IPS DF 6.9 (cell line): ENCODE measurements at regions not wholly inside any gene's neighbourhood (a gene's known extent, or its start where the extent isn't known, plus 50 kb on each side); places are given as distances from the start of the nearest gene placed in this dataset.

Experiments
- DNase-seq: peaks from one replicate; pipeline ENCODE4 v3.0.0-alpha.2; 2013; ENCODE audit warnings: low read depth, low spot score
- H3K27ac ChIP-seq: one replicate; pipeline ENCODE4 v1.5.1; 2013; ENCODE audit warnings: low read length, control low read depth
- H3K27me3 ChIP-seq: 2 replicates; pipeline ENCODE4 v1.6.1; 2013; ENCODE audit warnings: mild to moderate bottlenecking, low read length; ENCODE audit not compliant: control insufficient read depth, insufficient read depth
- H3K36me3 ChIP-seq: 2 replicates; pipeline ENCODE4 v1.6.1; 2013; ENCODE audit warnings: low read length; ENCODE audit not compliant: control insufficient read depth, insufficient read depth
- H3K4me1 ChIP-seq: 2 replicates; pipeline ENCODE4 v1.6.1; 2013; ENCODE audit warnings: low read length; ENCODE audit not compliant: control insufficient read depth, insufficient read depth
- H3K4me3 ChIP-seq: 2 replicates; pipeline ENCODE4 v1.5.1; 2013; ENCODE audit warnings: mild to moderate bottlenecking, low read length
- H3K9me3 ChIP-seq: 2 replicates; pipeline ENCODE4 v1.6.1; 2013; ENCODE audit warnings: low read length, inconsistent platforms; ENCODE audit not compliant: control insufficient read depth, insufficient read depth
- WGBS: extraction: QIAGEN DNeasy Blood & Tissue Kit; methylation state at CpG from one replicate; pipeline ENCODE4 v1.1.7; 2013; ENCODE audit warnings: mixed read lengths, missing lambda C conversion rate; ENCODE audit not compliant: insufficient read length, insufficient coverage; 5-methylcytosine and 5-hydroxymethylcytosine counted together

DNA sequence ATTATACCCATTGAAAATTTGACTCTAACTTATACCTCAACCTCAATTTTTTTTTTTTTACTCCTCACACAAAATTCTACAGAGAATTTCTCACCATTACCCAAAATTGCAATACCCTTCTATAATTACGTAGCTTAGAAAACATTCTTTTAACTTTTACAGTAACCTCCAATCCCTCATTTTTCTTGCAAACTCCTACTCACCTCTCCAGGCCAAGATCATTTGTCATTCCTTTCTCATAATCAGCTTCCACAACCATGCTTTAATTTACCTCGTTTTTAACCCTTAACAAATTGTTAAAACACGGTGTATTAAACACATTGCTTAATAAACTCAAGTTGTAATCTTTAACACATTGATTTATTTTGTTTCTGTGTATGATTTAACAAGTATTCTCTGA lies 289.7 kb upstream of the TRAM1L1 start:
- Histone ChIP-seq H3K27me3 (no peaks in the 10 kb centered on the region), H3K4me3 (no peak overlapping the region), H3K4me1 (no peaks in the 10 kb centered on the region), H3K36me3 (no peaks in the 10 kb centered on the region), H3K27ac (no peak overlapping the region), H3K9me3 (no peaks in the 10 kb centered on the region)
- 100% methylated on average over 3 of the region's 3 CpGs for WGBS
- no peak for DNase-seq

DNA sequence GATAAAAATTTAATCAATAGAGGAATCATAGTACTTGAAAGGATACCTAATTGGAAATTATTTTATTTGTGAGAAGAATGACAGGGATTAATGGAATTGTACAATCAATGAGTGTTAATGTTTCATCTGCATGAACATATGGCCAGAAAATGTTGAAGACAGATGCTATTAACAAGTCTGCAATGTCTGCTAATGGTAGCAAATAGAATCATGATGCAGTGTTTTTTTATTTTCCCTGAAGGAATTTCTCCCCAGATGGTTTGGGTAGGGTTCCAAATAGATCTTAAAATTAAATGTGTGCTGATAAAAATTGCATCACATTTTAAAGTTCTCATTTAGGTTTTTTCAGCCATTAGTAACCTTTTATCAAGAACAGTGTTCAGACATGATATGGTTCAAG lies 291.3 kb upstream of the TRAM1L1 start:
- Histone ChIP-seq H3K27me3 (no peaks in the 10 kb centered on the region), H3K4me3 (no peak overlapping the region), H3K4me1 (no peaks in the 10 kb centered on the region), H3K9me3 (no peaks in the 10 kb centered on the region), H3K27ac (no peak overlapping the region), H3K36me3 (no peaks in the 10 kb centered on the region)
- DNase-seq: no peak

GRCh38 chr4:117378942-117379341 lies 293.6 kb upstream of the TRAM1L1 start:
- DNase-seq: no peak
- no peaks in the 10 kb centered on the region for H3K4me1 ChIP-seq
- H3K9me3 ChIP-seq: no peaks in the 10 kb centered on the region
- no peak overlapping the region for H3K27ac ChIP-seq
- WGBS: no CpG with 5 or more reads among the region's 7 CpGs
- no peaks in the 10 kb centered on the region for H3K27me3 ChIP-seq
- H3K4me3 ChIP-seq: no peak overlapping the region
- H3K36me3 ChIP-seq: no peaks in the 10 kb centered on the region

DNA sequence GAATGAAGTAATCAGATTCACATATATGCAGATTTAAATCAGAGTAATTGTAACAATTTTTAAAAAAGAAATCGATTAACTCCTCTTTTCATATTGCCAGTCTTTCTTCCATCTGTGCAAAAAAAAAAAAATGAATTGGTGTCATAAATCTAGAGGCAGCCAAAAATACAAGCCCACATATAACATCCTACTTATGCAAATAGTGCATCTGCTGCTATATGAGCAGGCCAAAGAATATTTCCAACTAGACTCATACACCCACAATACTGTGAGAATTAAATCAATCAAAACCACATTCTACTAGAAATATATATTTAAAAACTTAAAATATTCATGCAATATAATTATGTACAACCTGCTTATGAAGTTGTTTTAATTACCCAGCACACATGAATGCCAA lies 298.1 kb upstream of the TRAM1L1 start:
- Histone ChIP-seq H3K4me3 (no peak overlapping the region), H3K9me3 (no peaks in the 10 kb centered on the region), H3K4me1 (no peaks in the 10 kb centered on the region), H3K27ac (no peak overlapping the region), H3K36me3 (no peaks in the 10 kb centered on the region), H3K27me3 (no peaks in the 10 kb centered on the region)
- WGBS: no CpG with 5 or more reads among the region's 1 CpG
- DNase-seq: no peak

DNA sequence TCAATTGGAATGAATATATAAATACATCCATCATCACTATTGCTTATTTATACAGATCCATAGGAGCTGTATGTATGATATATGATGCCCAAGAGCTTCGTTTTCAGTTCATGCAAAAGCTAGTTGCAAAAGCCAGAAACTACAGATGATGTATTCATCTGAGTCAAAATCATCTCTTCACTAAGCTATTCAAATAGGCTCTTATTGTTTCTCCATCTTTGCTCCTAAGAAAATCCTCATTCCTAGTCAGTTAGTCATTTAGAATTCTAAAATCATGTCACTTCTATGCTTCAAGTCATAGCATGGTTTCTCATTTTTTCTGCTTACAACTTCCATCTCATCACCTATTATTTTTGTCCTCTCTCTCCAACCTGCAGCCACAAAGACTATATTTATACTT lies 300.1 kb upstream of the TRAM1L1 start:
- H3K4me1 ChIP-seq: no peaks in the 10 kb centered on the region
- H3K27me3 ChIP-seq: no peaks in the 10 kb centered on the region
- DNase-seq: no peak
- no CpG with 5 or more reads among the region's 1 CpG for WGBS
- H3K27ac ChIP-seq: no peak overlapping the region
- no peak overlapping the region for H3K4me3 ChIP-seq
- H3K36me3 ChIP-seq: no peaks in the 10 kb centered on the region
- no peaks in the 10 kb centered on the region for H3K9me3 ChIP-seq

DNA sequence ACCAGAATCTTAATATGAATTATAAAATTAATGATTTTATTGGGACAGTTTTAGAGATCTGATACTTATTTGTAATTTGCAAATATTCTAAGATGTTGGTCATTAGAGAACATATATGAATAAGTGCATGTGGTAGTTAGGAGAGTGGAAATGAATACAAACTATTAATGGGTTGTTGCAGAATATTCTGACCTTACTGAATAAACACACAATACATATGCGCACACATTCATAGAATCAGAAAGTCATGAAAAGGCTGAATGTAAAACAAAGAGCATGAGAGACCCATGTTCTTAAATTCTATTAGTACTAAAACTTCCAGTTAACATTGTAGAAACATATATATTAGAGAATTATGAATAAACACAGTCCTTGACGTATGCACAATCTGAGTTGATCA lies 301.7 kb upstream of the TRAM1L1 start:
- H3K36me3 ChIP-seq: no peaks in the 10 kb centered on the region
- H3K4me3 ChIP-seq: no peak overlapping the region

DNA sequence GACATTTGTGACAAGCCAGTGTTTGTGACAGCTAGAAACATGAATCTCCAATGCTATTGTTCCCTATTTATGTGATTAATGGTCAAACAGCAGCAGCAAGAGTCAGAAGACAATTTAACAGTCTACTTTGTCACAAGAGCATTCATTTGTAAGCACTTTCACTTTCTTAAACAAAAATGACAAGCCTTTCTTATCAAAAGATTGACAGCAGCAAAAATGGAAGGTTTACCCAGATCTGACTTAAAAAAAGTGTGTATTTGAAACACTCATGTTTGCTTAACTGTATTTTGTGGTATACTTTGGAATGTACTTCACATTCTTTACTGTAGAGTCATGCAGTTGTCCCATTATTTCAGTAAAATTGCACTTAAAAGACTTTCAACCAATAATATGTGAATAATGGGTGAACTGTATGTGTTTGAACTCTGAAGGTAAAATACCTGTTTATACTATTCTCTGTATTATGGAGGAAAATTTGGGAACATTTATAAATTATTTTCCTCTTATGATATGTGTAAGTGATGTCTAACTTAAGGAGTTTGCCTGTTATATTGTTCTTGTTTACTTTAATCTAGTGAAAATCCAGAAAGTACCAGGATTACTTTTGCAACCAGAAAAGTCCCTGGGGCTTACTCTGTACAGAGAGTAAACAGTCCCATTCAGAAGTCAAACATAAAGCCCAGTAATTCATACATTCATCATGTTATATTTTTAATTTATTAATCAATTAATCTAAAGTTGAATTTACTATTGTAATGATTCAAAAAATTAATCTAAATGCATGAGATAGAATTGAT lies 314.9 kb upstream of the TRAM1L1 start:
- H3K4me1 ChIP-seq: no peaks in the 10 kb centered on the region
- no peak overlapping the region for H3K27ac ChIP-seq
- no peaks in the 10 kb centered on the region for H3K36me3 ChIP-seq
- H3K4me3 ChIP-seq: no peak overlapping the region
- no peaks in the 10 kb centered on the region for H3K27me3 ChIP-seq
- no peak for DNase-seq
- no peaks in the 10 kb centered on the region for H3K9me3 ChIP-seq

More for the DNA sequence above, 301.7 kb upstream of the TRAM1L1 start:
- no peaks in the 10 kb centered on the region for H3K27me3 ChIP-seq
- no peak for DNase-seq
- no peaks in the 10 kb centered on the region for H3K4me1 ChIP-seq
- no peak overlapping the region for H3K27ac ChIP-seq
- H3K9me3 ChIP-seq: no peaks in the 10 kb centered on the region
- no CpG with 5 or more reads among the region's 2 CpGs for WGBS

GRCh38 chr4:117412661-117413060 lies 327.3 kb upstream of the TRAM1L1 start:
- no CpG with 5 or more reads among the region's 2 CpGs for WGBS
- Histone ChIP-seq H3K4me3 (no peak overlapping the region), H3K9me3 (no peaks in the 10 kb centered on the region), H3K36me3 (no peaks in the 10 kb centered on the region), H3K4me1 (no peaks in the 10 kb centered on the region), H3K27me3 (no peaks in the 10 kb centered on the region), H3K27ac (no peak overlapping the region)
- no peak for DNase-seq

GRCh38 chr4:117417856-117418255 lies 332.5 kb upstream of the TRAM1L1 start:
- no peak for DNase-seq

DNA sequence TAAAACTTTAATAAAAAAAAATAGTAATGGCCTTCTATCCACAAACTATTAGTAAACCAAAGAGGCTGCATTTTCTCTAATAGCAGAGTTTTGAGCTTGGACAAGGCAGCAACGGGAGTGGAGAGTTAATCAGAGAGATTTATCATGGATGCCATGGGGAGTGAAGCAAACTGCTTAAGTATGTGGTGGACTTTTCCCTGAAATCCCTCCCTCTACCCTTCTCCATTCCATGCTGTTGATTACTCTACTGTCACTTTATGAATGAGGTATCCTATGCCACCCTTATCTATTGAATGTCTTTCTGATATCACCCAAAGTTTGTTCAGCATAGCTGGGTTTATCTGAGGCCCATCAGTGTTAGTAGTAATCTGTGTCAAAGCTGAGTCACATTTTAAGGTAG lies 335.6 kb upstream of the TRAM1L1 start:
- Histone ChIP-seq H3K9me3 (no peaks in the 10 kb centered on the region), H3K27me3 (no peaks in the 10 kb centered on the region), H3K27ac (no peak overlapping the region), H3K36me3 (no peaks in the 10 kb centered on the region), H3K4me3 (no peak overlapping the region), H3K4me1 (no peaks in the 10 kb centered on the region)
- no CpG with 5 or more reads among the region's 1 CpG for WGBS
- DNase-seq: no peak

More at GRCh38 chr4:117417856-117418255, 332.5 kb upstream of the TRAM1L1 start:
- H3K9me3 ChIP-seq: no peaks in the 10 kb centered on the region
- no peaks in the 10 kb centered on the region for H3K4me1 ChIP-seq
- no peak overlapping the region for H3K4me3 ChIP-seq
- H3K36me3 ChIP-seq: no peaks in the 10 kb centered on the region
- no peak overlapping the region for H3K27ac ChIP-seq
- no CpG with 5 or more reads among the region's 1 CpG for WGBS
- no peaks in the 10 kb centered on the region for H3K27me3 ChIP-seq

DNA sequence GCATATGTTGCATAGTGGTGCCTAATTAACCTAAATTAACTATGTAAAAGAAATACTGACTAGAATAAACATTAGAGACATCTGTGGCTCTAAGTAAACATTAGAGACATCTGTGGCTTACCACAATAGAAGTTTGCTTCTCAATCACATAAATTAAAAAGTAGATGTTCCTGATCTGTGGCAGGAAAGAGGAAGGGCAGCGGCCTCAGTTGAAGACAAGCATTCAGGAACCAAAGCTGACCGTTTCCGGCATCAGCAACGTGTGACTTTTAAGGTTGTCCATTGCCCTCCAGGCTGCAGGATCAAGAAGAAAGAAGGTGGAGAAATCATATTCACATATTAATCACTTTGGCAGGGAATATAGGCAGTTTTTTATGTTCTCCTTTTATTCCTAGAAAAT lies 336.3 kb upstream of the TRAM1L1 start:
- Histone ChIP-seq H3K36me3 (no peaks in the 10 kb centered on the region), H3K9me3 (no peaks in the 10 kb centered on the region), H3K27me3 (no peaks in the 10 kb centered on the region), H3K27ac (no peak overlapping the region), H3K4me1 (no peaks in the 10 kb centered on the region), H3K4me3 (no peak overlapping the region)
- no CpG with 5 or more reads among the region's 4 CpGs for WGBS
- DNase-seq: no peak
